Endodermal cell (in vitro differentiated cells): ENCODE measurements at regions not wholly inside any gene's neighbourhood (a gene's known extent, or its start where the extent isn't known, plus 50 kb on each side); places are given as distances from the start of the nearest gene placed in this dataset.

Experiments used
- DNase-seq: peaks from one replicate; pipeline ENCODE4 v3.0.0-alpha.2; 2017
- H3K27ac ChIP-seq: 2 replicates; pipeline ENCODE4 v1.5.1; 2013; ENCODE audit warnings: mild to moderate bottlenecking, low read depth, low read length, moderate library complexity
- H3K27me3 ChIP-seq: 2 replicates; pipeline ENCODE4 v1.6.1; 2013; ENCODE audit warnings: mild to moderate bottlenecking, low read length, moderate library complexity; ENCODE audit not compliant: insufficient read depth, control insufficient read depth, poor library complexity, severe bottlenecking
- H3K36me3 ChIP-seq: 2 replicates; pipeline ENCODE4 v1.7.0; 2013; ENCODE audit warnings: mild to moderate bottlenecking, low read length, moderate library complexity; ENCODE audit not compliant: control insufficient read depth, insufficient read depth
- H3K4me1 ChIP-seq: one replicate; pipeline ENCODE4 v1.7.0; 2013; ENCODE audit warnings: low read length; ENCODE audit not compliant: control insufficient read depth, insufficient read depth
- H3K4me3 ChIP-seq: 2 replicates; pipeline ENCODE4 v1.5.1; 2013; ENCODE audit warnings: mild to moderate bottlenecking, low read length, moderate library complexity
- H3K9ac ChIP-seq: 2 replicates; pipeline ENCODE4 v1.6.1; 2013; ENCODE audit warnings: mild to moderate bottlenecking, low read length, moderate library complexity; ENCODE audit not compliant: poor library complexity, severe bottlenecking; ENCODE audit errors: extremely low read depth
- H3K9me3 ChIP-seq: 2 replicates; pipeline ENCODE4 v1.6.1; 2013; ENCODE audit warnings: mild to moderate bottlenecking, low read length, moderate library complexity; ENCODE audit not compliant: control insufficient read depth
- H3K27ac Mint-ChIP-seq: 2 replicates; pipeline ENCODE4 v1.8.0; 2020; ENCODE audit warnings: mixed read lengths
- H3K27me3 Mint-ChIP-seq: 2 replicates; pipeline ENCODE4 v1.8.0; 2021; ENCODE audit warnings: mild to moderate bottlenecking, mixed read lengths; ENCODE audit not compliant: insufficient read depth
- H3K36me3 Mint-ChIP-seq: 2 replicates; pipeline ENCODE4 v1.8.0; 2020; ENCODE audit warnings: low read depth, mixed read lengths
- H3K4me1 Mint-ChIP-seq: 2 replicates; pipeline ENCODE4 v1.8.0; 2020; ENCODE audit warnings: mixed read lengths
- H3K4me3 Mint-ChIP-seq: 2 replicates; pipeline ENCODE4 v1.8.0; 2020; ENCODE audit warnings: mild to moderate bottlenecking, moderate library complexity, mixed read lengths
- H3K9me3 Mint-ChIP-seq: 2 replicates; pipeline ENCODE4 v1.8.0; 2020; ENCODE audit warnings: mild to moderate bottlenecking, mixed read lengths
- CTCF ChIP-seq: fragments of 200-600 bp; sonication (generic); conservative IDR thresholded peaks from 2 replicates; pipeline ENCODE4 v1.5.0; 2021; ENCODE audit warnings: antibody characterized with exemption, mild to moderate bottlenecking
- WGBS, 2 experiments: methylation state at CpG; one replicate each; pipeline versions ENCODE4 v1.1.5 to v1.1.7; 2013; ENCODE audit warnings: missing lambda C conversion rate in 2 of 2, mixed read lengths in 1 of 2; ENCODE audit not compliant: insufficient coverage in 1 of 2, insufficient read length in 1 of 2; 5-methylcytosine and 5-hydroxymethylcytosine counted together

- no peaks in the 10 kb centered on the region for H3K27me3 ChIP-seq
- H3K4me3 ChIP-seq = no peak overlapping the region
- Mint-ChIP-seq H3K4me1 (peaks cover 21% of the 10 kb centered on the region), H3K4me3 (no peak overlapping the region), H3K36me3 (no peaks in the 10 kb centered on the region), H3K9me3 (peaks cover 4% of the 10 kb centered on the region), H3K27me3 (no peaks in the 10 kb centered on the region), H3K27ac (no peak overlapping the region)
- H3K27ac ChIP-seq = no peak overlapping the region
- peaks cover 3% of the 10 kb centered on the region for H3K9me3 ChIP-seq
- 84 to 90% methylated on average over 2 to 9 of the region's 9 CpGs for WGBS, 2 experiments
- peaks cover 2% of the 10 kb centered on the region for H3K36me3 ChIP-seq
- DNase-seq = no peak
- peaks cover 11% of the 10 kb centered on the region for H3K4me1 ChIP-seq
- H3K9ac ChIP-seq = no peak overlapping the region
- TF ChIP-seq CTCF = no peak
Observed at GRCh38 chr18:29154758-29155725, 978.1 kb upstream of the CDH2 start.

GRCh38 chr18:29154196-29154757 lies 977.3 kb upstream of the CDH2 start:
- H3K27ac ChIP-seq = no peak overlapping the region
- peak overlapping the region; percentile 24 for H3K27ac Mint-ChIP-seq
- H3K36me3 Mint-ChIP-seq = no peaks in the 10 kb centered on the region
- no peak overlapping the region for H3K4me3 ChIP-seq
- peaks cover 21% of the 10 kb centered on the region for H3K4me1 Mint-ChIP-seq
- peaks cover 4% of the 10 kb centered on the region for H3K9me3 Mint-ChIP-seq
- H3K27me3 Mint-ChIP-seq = no peaks in the 10 kb centered on the region
- no peaks in the 10 kb centered on the region for H3K27me3 ChIP-seq
- peaks cover 5% of the 10 kb centered on the region for H3K36me3 ChIP-seq
- WGBS, 2 experiments = 100% methylated on average over 1 of the region's 1 CpG; no CpG with 5 or more reads in 1 of the 2 experiments
- no peak for DNase-seq
- TF ChIP-seq CTCF = no peak
- peaks cover 11% of the 10 kb centered on the region for H3K9me3 ChIP-seq
- H3K4me3 Mint-ChIP-seq = no peak overlapping the region
- H3K4me1 ChIP-seq = peaks cover 11% of the 10 kb centered on the region
- H3K9ac ChIP-seq = no peak overlapping the region

- no peak overlapping the region for H3K27ac ChIP-seq
- no peaks in the 10 kb centered on the region for H3K36me3 Mint-ChIP-seq
- peaks cover 4% of the 10 kb centered on the region for H3K9me3 Mint-ChIP-seq
- H3K4me1 ChIP-seq = peaks cover 11% of the 10 kb centered on the region
- peaks cover 21% of the 10 kb centered on the region for H3K4me1 Mint-ChIP-seq
- TF ChIP-seq CTCF = no peak
- H3K27ac Mint-ChIP-seq = peak overlapping the region; percentile 6
- no peaks in the 10 kb centered on the region for H3K27me3 ChIP-seq
- H3K9me3 ChIP-seq = peaks cover 13% of the 10 kb centered on the region
- H3K36me3 ChIP-seq = peaks cover 5% of the 10 kb centered on the region
- WGBS, 2 experiments = 91 to 100% methylated on average over 3 to 7 of the region's 7 CpGs
- no peak for DNase-seq
- H3K9ac ChIP-seq = no peak overlapping the region
- H3K4me3 ChIP-seq = peak overlapping the region; percentile 69
- H3K27me3 Mint-ChIP-seq = no peaks in the 10 kb centered on the region
- no peak overlapping the region for H3K4me3 Mint-ChIP-seq
Observed at GRCh38 chr18:29153091-29153490, 976.2 kb upstream of the CDH2 start.
